SH-SY5Y (cell line): ENCODE measurements at regions not wholly inside any gene's neighbourhood (a gene's known extent, or its start where the extent isn't known, plus 50 kb on each side); places are given as distances from the start of the nearest gene placed in this dataset.

Experiments
- GATA2 ChIP-seq: IDR thresholded peaks from 2 replicates; pipeline ENCODE4 v1.6.1; 2011; ENCODE audit warnings: mild to moderate bottlenecking, low read depth, low read length
- GATA3 ChIP-seq: IDR thresholded peaks from 2 replicates; pipeline ENCODE4 v1.6.1; 2011; ENCODE audit warnings: low read depth, mild to moderate bottlenecking, low read length, moderate library complexity

DNA sequence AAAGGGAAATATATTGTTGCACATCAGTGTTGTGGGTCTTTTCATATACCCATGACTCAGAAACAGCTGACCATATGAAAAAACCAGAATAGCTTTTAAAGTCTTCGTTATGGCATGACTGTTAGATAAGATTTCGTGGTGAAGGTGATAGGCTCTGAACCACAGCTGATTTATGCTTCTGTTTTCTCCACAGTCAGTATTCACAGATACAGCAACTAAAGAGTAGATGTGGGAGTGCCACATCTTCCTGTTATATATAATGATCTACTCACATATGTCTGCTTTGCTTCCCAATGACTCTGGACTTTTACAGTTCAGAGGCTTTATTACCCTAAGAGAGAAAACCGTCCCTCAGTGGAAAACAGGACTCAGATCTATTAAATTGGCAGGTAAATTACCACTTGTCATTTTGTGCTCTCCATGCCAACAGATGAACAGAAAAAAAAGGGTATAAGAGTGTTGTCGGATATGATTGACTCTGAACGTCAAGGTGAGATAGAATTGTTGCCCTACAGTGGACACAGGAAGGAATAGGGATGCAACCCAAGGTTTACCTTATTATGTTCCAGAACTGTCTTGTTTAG, 1037.1 kb downstream of the GALC start:
- no peak for TF ChIP-seq GATA2
- TF ChIP-seq GATA3 = no peak
